HG03442 (cell line): ENCODE measurements at regions not wholly inside any gene's neighbourhood (a gene's known extent, or its start where the extent isn't known, plus 50 kb on each side); places are given as distances from the start of the nearest gene placed in this dataset.

Experiments used
- ATAC-seq: cut with Tn5 transposase; IDR thresholded peaks from one replicate; pipeline ENCODE4 v1.9.1; 2021; ENCODE audit warnings: mild to moderate bottlenecking, moderate library complexity; ENCODE audit not compliant: unreplicated experiment

- no peak for ATAC-seq
Observed at GRCh38 chr22:49198705-49199084, 629.0 kb downstream of the BRD1 start.

- ATAC-seq: no peak
Observed at GRCh38 chr22:49197986-49198704, 629.5 kb downstream of the BRD1 start.

DNA sequence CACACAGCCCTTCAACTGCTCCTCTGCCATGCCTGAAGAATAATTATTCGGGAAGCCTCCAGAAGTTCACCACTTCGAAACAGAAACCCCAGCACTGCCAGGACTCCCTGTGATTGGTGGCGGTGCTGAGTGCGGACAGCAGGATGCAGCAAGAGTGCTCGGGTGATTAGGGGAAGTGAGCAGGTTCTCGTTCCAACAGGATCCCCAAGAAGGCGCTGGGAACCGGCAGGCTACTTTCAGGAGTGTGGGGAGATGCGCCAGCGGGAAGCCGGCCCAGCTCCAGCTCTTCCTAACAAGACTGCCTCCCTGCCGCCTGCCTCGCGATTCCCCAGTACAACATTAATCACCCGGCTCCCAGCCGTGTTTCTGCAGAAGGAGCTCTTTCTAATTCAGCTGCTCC lies 630.2 kb downstream of the BRD1 start:
- ATAC-seq: no peak

GRCh38 chr22:49196046-49196511 lies 631.6 kb downstream of the BRD1 start:
- ATAC-seq: no peak

DNA sequence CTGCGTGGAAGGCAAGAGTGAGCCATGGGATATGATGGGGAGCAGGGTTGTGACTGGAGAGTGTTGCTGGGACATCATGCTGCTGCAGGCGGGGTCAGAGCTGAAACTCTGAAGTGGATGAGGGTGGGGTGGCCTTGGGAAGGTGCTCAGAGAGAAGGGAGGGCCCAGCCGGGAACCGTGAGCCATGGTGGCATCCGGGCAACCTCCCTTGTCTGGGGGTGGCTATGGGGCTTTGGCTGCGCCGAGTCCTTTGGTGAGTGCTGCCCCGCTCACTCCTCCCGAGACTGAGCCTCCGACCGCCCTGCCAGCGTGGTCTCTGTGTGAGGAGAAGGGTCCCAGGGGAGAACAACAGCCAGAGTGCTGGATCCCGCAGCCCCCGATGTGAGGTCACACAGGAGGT lies 632.0 kb downstream of the BRD1 start:
- no peak for ATAC-seq

GRCh38 chr22:49193901-49194465 lies 633.7 kb downstream of the BRD1 start:
- ATAC-seq: no peak

GRCh38 chr22:49193348-49193747 lies 634.3 kb downstream of the BRD1 start:
- no peak for ATAC-seq

- no peak for ATAC-seq
Observed at GRCh38 chr22:49192857-49193250, 634.8 kb downstream of the BRD1 start.

DNA sequence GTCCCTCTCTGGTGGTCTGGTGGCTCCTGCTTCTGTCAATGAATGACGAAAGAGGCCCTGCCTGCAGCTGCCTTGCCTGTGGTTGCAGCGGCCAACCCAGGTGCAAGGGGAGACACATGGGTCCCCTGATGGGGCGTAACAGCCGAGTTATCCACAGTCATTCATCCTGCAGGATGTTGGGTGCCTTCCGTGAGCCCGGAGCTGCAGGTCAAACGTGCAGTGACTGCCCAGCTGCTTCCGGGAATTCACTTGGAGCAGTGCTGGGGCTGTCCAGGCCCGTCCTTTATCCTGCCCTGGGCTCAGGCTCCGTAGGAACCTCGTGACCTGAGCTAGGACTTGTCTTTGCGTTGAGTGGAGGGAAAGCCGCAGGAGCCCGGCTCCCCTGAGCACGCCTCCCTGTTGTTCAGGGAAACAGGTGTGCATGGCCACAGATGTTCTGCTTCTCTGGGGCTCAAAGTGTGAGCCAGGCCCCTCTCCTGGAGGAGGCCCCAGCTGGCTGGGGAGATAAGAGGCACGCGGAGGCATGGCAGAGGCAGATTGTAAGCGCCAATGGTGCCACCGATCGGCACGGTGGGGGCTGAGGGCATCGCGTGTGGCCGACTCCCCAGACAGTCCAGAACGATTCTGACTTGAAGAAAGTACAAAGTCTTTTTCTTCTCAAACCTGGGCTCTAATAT lies 635.4 kb downstream of the BRD1 start:
- no peak for ATAC-seq

- no peak for ATAC-seq
Observed at GRCh38 chr22:49191506-49191980, 636.1 kb downstream of the BRD1 start.

- ATAC-seq: no peak
Observed at GRCh38 chr22:49190816-49191505, 636.7 kb downstream of the BRD1 start.

DNA sequence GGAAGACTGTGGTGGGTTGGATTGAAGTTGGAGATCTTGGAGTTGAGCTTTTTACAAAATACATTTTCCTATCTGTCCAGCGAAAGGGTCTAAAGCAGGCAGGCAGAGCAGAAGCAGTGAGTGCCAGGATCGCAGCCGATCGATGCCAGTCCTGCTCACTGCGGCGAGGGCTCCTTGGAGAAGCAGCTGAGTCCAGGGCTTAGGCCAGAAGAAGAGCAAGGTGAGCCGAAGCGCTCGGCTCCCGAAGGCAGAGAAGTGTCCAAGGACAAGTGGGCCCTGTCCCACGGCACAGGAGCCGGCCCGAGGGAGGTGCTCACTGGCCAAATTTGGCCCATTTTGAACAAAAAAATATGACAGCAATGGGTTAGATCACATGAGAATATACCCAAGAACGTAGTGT lies 637.8 kb downstream of the BRD1 start:
- ATAC-seq: no peak

DNA sequence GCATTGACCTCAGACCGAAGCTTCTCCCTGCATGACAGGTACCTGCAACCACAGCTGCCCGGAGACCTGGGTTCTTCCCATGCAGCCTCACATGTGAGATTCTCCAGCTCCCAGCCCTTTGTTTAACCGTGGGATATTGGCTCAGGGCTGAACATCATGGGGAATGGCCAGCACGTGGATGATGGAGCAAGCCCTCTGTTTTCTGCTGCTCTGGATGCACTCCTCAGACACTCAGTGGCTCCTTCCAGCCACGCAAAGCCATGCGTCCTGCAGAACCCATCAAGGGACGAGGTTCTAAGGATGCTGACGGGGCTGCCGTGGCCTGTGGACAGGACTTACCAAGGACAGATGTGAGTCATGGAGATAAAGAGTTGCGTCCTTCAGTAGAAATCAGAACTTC lies 639.1 kb downstream of the BRD1 start:
- ATAC-seq: no peak

GRCh38 chr22:49188091-49188490 lies 639.6 kb downstream of the BRD1 start:
- ATAC-seq: no peak

DNA sequence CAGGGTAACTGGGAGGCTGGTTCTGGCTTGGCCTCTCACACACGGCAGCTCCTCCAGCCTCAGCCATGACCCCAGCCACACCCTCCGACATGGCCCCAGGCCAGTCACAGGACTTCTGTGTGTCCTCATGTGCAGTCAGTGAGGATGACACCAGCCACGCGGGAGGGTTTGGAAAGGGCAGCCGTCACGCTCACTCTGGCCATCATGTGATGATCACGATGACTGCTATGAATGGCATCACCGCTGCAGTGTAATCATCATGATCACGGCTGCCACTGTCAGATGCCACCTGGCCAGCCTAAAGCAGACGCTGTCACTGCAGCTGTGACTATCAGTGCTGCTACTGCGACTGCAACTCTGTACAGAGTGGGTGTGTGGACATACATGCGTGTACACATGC lies 640.9 kb downstream of the BRD1 start:
- no peak for ATAC-seq

- ATAC-seq: no peak
Observed at GRCh38 chr22:49186293-49186692, 641.4 kb downstream of the BRD1 start.

- no peak for ATAC-seq
Observed at GRCh38 chr22:49185312-49185969, 642.2 kb downstream of the BRD1 start.

DNA sequence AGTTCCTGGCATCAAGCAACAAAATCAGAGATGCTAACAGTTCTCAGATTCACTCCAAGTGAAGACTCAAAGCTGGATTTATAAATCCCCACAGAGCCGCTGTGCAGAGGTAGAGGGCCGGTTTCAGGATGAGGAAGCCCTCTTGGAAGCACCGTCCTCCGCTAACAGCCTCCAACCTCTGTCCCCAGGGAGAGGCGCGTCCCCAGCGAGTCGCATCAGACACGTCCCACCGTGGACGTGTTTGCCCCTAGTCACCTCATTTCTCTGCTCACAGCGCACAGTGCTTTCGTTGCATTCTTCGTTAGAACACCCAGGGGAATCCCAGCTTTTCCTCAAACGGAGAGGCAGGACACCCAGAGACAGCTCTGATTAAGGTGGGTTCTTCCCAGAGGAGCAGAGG lies 642.9 kb downstream of the BRD1 start:
- ATAC-seq: no peak

DNA sequence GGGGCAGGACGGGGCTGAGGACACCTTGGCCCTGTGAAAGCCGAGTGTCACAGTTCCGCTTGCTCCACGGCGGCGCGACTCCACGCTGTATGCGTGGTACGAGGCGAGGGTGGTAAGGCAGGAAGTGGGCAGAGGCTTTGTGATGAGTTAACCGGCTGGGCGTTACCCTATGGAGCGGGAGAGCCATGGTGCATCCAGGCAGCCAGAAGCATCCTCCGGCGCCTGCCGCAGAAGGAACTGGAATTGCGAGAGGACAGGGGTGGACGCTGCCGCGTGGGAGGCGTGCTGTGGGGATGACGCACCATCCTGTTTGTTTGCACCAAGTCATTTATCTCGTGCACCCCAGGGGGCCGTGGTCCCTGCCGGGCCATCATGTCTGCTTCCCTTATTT lies 643.9 kb downstream of the BRD1 start:
- no peak for ATAC-seq

DNA sequence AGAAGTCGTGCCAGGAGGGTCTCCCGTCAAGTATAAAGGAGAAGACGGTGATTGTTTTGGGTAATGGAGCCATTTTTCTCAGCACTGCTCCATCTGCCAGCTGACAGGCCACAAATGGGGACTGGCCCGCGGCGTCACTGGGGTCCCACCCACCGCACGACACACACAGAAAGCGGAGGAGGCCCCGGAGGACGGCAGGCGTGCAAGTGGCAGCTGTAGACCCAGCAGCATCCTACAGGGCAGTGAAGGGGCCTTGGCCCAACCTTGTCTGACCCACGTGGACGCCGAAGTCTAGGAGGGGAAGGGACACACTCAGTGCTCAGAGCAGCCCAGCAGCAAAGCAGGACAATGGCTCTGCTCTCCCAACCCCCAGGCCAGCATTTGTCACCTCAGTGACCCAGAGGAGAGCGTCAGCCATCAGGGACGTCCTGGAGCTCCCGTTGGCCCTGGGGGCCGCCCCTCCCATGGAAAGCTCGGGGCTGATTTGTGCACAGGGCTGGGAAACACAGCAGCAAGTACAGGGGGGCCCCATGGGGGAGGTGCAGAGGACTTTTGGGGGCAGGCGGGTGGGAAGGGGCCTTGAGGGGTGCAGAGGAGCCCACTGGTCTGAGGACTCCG lies 644.4 kb downstream of the BRD1 start:
- ATAC-seq: no peak

GRCh38 chr22:49182416-49182815 lies 645.3 kb downstream of the BRD1 start:
- no peak for ATAC-seq
